IPS-18c (cell line): ENCODE measurements at regions not wholly inside any gene's neighbourhood (a gene's known extent, or its start where the extent isn't known, plus 50 kb on each side); places are given as distances from the start of the nearest gene placed in this dataset.

Experiments used
- H3K4me3 ChIP-seq: 2 replicates; pipeline ENCODE4 v1.7.0; 2013; ENCODE audit warnings: low read depth, mild to moderate bottlenecking, low read length, moderate library complexity; ENCODE audit not compliant: insufficient read depth
- H3K9me3 ChIP-seq: one replicate; pipeline ENCODE4 v1.6.1; 2013; ENCODE audit warnings: mild to moderate bottlenecking, low read length, moderate library complexity; ENCODE audit not compliant: control insufficient read depth, insufficient read depth

DNA sequence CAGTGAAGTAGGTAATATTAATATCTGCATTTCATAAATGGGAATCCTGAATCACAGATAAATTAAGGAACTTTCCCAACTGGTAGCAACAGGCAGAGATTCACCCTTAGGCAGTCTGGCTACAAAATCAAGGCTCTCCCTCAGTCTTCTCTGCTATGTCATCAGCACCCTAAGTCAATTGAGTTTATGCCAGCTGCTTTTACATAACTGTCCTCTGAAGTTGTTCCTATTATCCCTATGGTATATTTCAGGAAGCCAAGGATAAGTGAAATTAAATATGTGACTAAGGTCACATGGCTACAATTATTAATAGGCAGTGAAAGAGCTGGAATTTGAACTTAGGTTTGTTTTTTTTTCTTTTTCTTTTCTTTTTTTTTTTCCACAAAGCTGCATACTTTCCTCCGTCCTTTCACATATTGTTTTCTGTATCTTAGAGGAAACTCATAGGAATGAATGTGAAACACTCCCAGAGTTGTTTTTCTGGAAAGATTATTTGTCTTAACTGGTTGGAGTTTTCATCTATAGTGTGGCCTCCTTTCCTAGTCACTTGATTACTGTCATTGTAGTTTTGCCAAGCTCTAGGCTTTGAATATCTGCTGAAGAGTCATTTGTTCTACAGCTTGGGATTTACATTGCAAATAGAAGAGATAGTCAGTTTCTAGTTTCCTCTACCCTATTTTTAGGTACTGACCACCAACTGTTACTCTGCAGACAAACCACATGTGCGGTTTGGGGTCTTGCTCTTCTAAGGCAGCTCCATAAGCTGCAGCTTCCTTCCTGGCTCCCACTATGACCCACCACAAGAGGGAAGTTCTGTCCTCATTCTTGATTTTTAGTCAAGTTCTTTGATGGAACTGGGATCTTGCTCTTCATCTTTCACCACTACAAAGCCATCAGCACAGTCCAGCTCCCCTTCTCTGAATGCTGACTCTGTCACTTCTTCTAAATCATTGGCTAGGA lies 338.0 kb upstream of the KIAA1217 start:
- Histone ChIP-seq H3K4me3 (no peak overlapping the region), H3K9me3 (no peaks in the 10 kb centered on the region)

DNA sequence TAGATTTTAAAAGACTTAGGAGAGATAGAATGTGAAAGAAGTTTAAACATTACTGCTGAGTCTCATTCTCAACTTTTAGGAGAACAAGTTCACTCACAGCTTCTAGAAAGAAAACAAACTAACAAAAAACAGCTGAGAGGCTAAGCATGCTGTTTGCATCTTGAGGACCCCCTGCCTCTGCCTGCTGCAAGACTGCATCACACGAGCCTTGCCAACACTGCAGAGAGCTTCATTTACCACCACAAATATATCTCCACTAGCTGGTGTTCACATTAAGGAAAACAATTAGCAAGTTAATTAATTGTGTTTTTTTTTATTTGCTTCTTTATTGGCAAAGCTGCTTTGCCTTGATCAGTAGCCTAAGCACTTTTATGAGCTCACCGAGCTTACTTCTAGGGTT lies 336.6 kb upstream of the KIAA1217 start:
- Histone ChIP-seq H3K9me3 (no peaks in the 10 kb centered on the region), H3K4me3 (no peak overlapping the region)

DNA sequence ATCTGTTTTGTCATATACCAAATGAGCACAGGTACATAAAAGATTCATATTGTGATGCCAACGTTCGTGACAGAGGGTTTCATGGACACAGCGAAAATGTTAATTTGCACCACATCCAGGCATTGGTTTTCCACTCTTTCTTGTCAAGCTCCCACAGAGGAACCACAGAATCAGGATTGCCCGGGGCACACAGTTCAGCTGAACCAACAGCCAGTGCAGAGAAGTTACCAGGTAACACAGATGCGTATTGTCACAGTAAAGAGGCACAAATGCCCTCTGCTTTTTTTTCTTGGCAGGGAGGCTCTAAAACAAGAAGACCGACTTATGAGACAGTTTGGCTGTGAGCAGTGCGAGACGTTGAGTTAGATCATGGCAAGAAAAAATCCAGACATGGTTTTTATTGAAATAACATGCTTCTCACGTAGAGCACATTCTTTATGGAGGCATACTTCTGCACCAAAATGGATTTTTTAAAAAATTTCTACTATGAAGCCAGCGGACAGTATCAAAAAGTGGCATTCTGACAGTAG lies 331.1 kb upstream of the KIAA1217 start:
- no peak overlapping the region for H3K4me3 ChIP-seq
- H3K9me3 ChIP-seq, result no peaks in the 10 kb centered on the region

DNA sequence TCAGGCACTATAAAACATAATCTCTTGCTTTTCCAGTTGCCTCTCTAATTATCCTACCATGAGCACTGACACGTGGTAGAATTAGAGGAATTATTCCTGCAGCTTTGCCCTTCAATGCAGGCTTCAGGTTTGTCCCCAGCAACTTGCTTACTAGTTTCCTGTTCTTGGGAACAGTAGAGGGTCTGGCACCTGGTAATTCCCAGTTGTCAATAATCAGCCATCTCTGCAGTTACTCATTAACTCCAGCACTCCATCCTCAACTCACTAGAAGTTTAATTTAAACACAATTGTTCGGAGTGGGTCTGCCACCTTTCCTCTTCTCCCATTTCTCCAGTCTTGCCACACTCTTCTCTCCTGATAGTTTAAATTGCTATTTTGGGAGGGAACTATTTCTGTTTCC lies 324.3 kb upstream of the KIAA1217 start:
- no peak overlapping the region for H3K4me3 ChIP-seq
- no peaks in the 10 kb centered on the region for H3K9me3 ChIP-seq

DNA sequence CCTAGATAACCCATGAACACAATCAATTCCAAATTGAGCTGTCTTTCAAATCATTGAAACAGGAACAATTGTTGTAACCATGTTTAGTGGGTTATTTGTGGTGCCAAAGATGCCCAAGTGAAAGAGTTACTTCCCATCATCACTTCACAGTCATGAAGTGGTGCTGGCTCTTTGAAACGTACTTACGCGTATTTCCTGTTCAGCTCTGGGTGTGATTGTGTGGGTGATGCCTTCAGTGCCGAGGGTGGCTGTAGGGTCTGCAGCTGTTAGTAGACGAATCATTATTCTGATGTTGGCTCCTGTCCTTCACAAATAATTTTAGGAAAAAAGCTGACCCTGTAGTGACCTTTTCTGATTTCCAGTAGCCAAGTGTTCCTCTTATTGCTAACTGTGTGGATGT lies 323.1 kb upstream of the KIAA1217 start:
- no peak overlapping the region for H3K4me3 ChIP-seq

DNA sequence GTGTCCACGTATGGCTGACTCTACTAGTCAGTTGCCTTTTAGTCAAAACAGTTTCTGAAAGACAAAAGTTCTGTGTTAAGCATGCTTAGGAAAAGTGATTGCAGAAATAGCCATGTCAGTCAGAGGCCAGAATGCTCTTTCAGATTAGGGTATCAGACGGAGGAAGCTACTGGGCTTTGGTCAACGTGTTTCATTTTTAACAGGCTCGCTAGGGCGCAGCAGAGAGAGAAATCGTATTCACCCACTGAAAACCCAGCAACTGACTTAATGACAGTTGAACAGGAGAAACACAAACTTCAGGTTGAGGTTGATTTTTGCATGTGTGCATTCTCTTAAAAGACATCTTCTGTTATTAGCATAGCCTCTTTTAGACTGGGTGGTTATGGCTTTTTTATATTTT lies 322.6 kb upstream of the KIAA1217 start:
- H3K9me3 ChIP-seq, result no peaks in the 10 kb centered on the region
- no peak overlapping the region for H3K4me3 ChIP-seq

More for the DNA sequence above, 323.1 kb upstream of the KIAA1217 start:
- no peaks in the 10 kb centered on the region for H3K9me3 ChIP-seq

- no peaks in the 10 kb centered on the region for H3K9me3 ChIP-seq
Observed at GRCh38 chr10:23891301-23891700, 317.6 kb upstream of the KIAA1217 start.

GRCh38 chr10:23892296-23892695 lies 316.6 kb upstream of the KIAA1217 start:
- Histone ChIP-seq H3K4me3 (no peak overlapping the region), H3K9me3 (no peaks in the 10 kb centered on the region)

More at GRCh38 chr10:23891301-23891700, 317.6 kb upstream of the KIAA1217 start:
- no peak overlapping the region for H3K4me3 ChIP-seq

DNA sequence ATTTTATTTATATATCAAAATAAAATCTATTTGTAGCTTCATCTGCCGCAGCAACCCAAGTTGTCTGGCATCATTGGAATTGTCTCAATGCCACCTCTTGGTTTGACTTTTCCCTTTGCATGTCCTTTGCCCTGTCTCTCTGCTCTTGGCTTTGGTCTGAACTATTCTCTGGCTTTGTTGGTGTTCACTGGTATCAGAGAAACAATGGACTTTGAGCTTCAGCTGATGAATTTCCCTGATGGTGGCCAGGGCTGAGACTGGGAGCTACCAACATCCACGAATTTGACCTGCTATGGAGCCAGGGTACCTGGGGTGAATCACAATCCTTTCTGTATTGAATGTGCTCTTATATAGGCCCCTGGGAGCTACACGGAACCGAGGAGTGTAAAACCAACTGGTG lies 311.7 kb upstream of the KIAA1217 start:
- no peak overlapping the region for H3K4me3 ChIP-seq
- no peaks in the 10 kb centered on the region for H3K9me3 ChIP-seq

GRCh38 chr10:23897861-23898260 lies 311.1 kb upstream of the KIAA1217 start:
- no peak overlapping the region for H3K4me3 ChIP-seq
- no peaks in the 10 kb centered on the region for H3K9me3 ChIP-seq

DNA sequence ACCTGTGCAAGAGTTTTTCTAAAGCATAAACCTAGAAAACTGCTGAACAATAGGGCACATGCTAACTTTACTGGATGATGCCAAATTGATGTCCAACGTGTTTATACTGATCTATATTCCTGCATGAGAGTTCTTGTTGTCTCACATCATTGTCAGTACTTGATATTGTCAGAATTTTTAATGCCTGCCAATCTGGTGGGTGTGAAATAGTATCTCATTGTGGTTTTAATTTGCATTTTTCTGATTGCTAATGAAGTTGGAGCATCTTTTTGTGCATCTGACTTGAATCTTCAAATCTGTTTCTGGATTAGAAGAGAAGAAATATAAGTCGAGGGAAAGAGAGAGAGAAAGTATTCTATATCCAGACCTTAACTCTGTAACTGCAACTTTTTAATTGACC lies 309.8 kb upstream of the KIAA1217 start:
- Histone ChIP-seq H3K4me3 (no peak overlapping the region), H3K9me3 (no peaks in the 10 kb centered on the region)

- Histone ChIP-seq H3K4me3 (no peak overlapping the region), H3K9me3 (no peaks in the 10 kb centered on the region)
Observed at GRCh38 chr10:23910291-23910690, 298.6 kb upstream of the KIAA1217 start.

GRCh38 chr10:23912884-23913404 lies 296.0 kb upstream of the KIAA1217 start:
- Histone ChIP-seq H3K9me3 (no peaks in the 10 kb centered on the region), H3K4me3 (no peak overlapping the region)

DNA sequence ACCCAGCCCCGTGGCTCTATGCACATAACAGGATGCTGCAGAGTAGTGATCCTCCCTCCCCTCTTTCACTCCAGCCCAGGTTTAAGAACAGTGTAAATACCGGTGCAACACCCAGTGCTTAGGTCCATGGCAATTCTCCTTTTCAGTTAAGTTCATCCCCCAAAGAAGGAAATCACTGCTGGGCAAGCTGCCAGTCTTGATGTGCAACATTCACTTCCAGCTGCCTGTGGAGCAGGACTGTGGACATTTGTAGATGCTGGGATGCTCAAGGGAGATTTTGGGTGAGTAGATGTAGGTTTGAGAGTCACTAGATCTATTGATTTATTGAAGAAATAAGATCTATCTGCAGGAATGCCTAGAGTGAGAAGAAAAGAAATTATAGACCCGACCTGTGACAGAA lies 294.3 kb upstream of the KIAA1217 start:
- Histone ChIP-seq H3K4me3 (no peak overlapping the region), H3K9me3 (no peaks in the 10 kb centered on the region)

DNA sequence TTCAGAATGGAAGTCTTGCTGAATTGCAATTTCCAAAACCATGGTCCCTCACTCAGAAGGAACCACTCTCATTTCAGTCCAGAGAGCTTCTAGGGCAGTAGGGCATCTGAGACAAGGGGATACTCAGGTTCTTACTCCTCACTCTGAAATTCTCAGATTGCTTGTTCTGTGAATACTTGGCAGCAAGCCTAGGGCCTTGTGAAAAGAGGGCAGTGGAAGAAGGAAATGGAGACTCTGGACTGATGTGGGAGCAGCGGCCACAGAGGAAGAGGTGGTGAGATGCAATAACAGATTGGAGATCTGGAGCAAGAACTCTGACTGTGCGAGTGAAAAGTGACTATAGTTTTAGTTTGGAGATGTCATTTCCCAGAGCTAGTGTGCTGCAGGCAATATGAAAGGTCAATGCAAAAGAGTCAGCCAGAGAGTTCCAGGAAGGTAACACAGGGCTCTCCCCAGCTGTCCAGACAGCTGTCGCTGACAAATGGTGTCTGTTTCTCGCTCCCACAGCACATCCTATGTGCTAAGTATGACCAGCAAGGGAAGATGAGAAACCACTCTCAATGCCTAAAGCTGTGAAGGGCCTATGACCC lies 291.6 kb upstream of the KIAA1217 start:
- H3K9me3 ChIP-seq, result no peaks in the 10 kb centered on the region
- no peak overlapping the region for H3K4me3 ChIP-seq

DNA sequence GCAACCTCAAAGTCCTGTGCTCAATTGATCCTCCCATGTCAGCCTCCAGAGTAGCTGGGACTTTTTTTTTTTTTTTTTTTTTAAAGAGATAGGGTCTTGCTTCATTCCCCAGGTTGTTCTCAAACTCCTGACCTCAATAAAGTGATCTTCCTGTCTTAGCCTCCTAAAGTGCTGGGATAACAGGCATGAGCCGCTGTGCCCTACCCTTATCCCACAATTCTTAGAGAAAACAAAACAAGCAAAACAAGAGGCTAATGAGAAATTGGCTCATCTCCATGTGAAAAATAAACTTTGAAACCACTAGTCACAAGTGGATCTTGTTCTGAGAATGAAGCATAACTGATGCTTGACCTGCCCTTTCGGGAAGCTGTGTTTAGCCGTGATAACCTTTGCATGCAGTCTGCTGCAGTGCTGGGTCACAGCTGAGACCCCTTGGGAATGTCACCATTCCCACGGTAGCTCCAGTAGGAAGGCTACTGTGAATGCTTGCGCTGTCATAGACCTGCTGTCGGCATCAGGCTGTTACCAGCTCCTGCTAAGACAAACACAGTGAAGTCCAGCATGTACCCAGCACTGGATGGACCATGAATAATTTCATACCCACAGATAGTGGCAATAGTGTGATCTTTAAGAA lies 290.7 kb upstream of the KIAA1217 start:
- Histone ChIP-seq H3K9me3 (no peaks in the 10 kb centered on the region), H3K4me3 (no peak overlapping the region)

DNA sequence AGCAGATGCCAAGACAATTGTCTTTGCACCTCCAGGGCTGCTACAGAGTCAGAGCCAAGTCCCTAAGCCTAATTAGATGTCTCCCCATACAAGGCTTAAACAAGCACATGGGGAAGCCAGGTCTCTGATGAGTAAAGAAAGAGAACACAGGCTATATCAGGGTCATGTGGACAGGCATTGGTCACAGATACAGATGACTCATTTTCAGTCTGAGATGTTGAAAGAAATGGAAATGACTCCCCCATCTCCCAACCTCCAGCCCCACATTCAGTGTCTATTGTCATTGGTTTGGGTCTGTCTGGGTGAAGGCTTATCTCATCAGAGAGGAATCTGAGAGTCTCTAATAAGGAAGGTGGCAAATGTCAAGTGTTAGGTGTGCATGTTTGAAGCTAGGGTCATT lies 290.1 kb upstream of the KIAA1217 start:
- H3K4me3 ChIP-seq, result no peak overlapping the region
- H3K9me3 ChIP-seq, result no peaks in the 10 kb centered on the region
